GM23338 (cell line): ENCODE measurements at regions not wholly inside any gene's neighbourhood (a gene's known extent, or its start where the extent isn't known, plus 50 kb on each side); places are given as distances from the start of the nearest gene placed in this dataset.

Source experiments
- CREB1 ChIP-seq: fragments of 250-450 bp; sonication (Bioruptor Pico); IDR thresholded peaks from 2 replicates; pipeline ENCODE4 v1.5.0; 2020; ENCODE audit warnings: low read depth, mild to moderate bottlenecking, moderate library complexity
- ETS1 ChIP-seq: IDR thresholded peaks from 2 replicates; pipeline ENCODE4 v1.6.1; 2016; ENCODE audit warnings: antibody characterized with exemption
- EZH2 ChIP-seq: fragments of 200-600 bp; sonication (generic); IDR thresholded peaks from one replicate; pipeline ENCODE4 v1.8.0; 2017; ENCODE audit warnings: antibody characterized with exemption, mild to moderate bottlenecking, low read depth; ENCODE audit not compliant: unreplicated experiment
- EZH2phosphoT487 ChIP-seq: fragments of 200-600 bp; sonication (generic); IDR thresholded peaks from one replicate; pipeline ENCODE4 v1.8.1; 2018; ENCODE audit warnings: antibody characterized with exemption; ENCODE audit not compliant: unreplicated experiment
- JUNB ChIP-seq: IDR thresholded peaks from one replicate; pipeline ENCODE4 v1.6.1; 2016; ENCODE audit warnings: antibody characterized with exemption; ENCODE audit not compliant: unreplicated experiment
- NANOG ChIP-seq: IDR thresholded peaks from 2 replicates; pipeline ENCODE4 v1.6.1; 2016; ENCODE audit warnings: antibody characterized with exemption, borderline replicate concordance
- POLR2AphosphoS5 ChIP-seq: IDR thresholded peaks from 2 replicates; pipeline ENCODE4 v1.6.1; 2016; ENCODE audit warnings: antibody characterized with exemption, low read depth
- ZNF114 ChIP-seq: fragments of 250-450 bp; sonication (Bioruptor Pico); IDR thresholded peaks from 2 replicates; pipeline ENCODE4 v1.5.0; 2020; ENCODE audit warnings: mild to moderate bottlenecking, moderate library complexity
- TF ChIP-seq, protein P1 (sequence below), 2 experiments: fragments of 200-600 bp in 1 of 2; sonication (generic) in 1 of 2; conservative IDR thresholded peaks; 2 replicates each; pipeline versions ENCODE4 v1.5.1 to v1.6.1; 2016 to 2017; ENCODE audit warnings: antibody characterized with exemption in 2 of 2, low read depth in 2 of 2, mild to moderate bottlenecking in 2 of 2, moderate library complexity in 1 of 2

DNA sequence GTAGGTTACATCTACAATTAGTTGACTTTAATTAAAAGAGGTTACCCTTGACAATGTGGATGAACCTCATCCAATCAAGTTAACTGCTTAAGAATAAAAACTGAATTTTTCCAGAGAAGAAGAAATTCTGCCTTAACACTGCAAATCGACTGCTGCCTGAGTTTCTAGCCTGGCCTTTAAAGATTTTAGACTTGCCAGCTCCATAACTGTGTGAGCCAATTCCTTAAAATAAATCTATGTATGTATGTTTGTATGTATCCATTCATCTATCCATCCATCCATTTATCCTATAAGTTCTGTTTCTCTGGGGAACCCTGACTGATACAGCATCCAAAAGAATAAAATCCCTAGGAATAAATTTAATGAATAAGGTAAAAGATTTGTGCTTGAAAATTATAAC, 136.1 kb downstream of the TMEM38B start:
- TF ChIP-seq, protein P1, sequence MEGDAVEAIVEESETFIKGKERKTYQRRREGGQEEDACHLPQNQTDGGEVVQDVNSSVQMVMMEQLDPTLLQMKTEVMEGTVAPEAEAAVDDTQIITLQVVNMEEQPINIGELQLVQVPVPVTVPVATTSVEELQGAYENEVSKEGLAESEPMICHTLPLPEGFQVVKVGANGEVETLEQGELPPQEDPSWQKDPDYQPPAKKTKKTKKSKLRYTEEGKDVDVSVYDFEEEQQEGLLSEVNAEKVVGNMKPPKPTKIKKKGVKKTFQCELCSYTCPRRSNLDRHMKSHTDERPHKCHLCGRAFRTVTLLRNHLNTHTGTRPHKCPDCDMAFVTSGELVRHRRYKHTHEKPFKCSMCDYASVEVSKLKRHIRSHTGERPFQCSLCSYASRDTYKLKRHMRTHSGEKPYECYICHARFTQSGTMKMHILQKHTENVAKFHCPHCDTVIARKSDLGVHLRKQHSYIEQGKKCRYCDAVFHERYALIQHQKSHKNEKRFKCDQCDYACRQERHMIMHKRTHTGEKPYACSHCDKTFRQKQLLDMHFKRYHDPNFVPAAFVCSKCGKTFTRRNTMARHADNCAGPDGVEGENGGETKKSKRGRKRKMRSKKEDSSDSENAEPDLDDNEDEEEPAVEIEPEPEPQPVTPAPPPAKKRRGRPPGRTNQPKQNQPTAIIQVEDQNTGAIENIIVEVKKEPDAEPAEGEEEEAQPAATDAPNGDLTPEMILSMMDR (conservative IDR thresholded peaks at IDR 0.05; ENCODE audit: low read depth in 2 of 2), result no peak
- TF ChIP-seq EZH2phosphoT487 (no peak), POLR2AphosphoS5 (no peak), EZH2 (no peak), CREB1 (no peak), ETS1 (no peak), ZNF114 (no peak), JUNB (no peak), NANOG (no peak)
